Neural cell (in vitro differentiated cells): ENCODE measurements at regions not wholly inside any gene's neighbourhood (a gene's known extent, or its start where the extent isn't known, plus 50 kb on each side); places are given as distances from the start of the nearest gene placed in this dataset.

Experiments used
- H2AFZ ChIP-seq: fragments of 200-600, 300-800 bp; sonication (generic), shearing (Covaris generic); 2 replicates; pipeline ENCODE4 v1.6.0; 2014; ENCODE audit warnings: low read depth, mild to moderate bottlenecking, antibody characterized with exemption, low read length, moderate library complexity
- H3F3A ChIP-seq: fragments of 200-600 bp; shearing (Covaris generic); 2 replicates; pipeline ENCODE4 v1.6.1; 2016; ENCODE audit warnings: mild to moderate bottlenecking, moderate library complexity, mixed read lengths, antibody characterized with exemption, low read length; ENCODE audit not compliant: insufficient read depth, poor library complexity, severe bottlenecking
- H3K27ac ChIP-seq: fragments of 200-600, 300-800 bp; sonication (generic), shearing (Covaris generic); 2 replicates; pipeline ENCODE4 v1.5.1; 2014; ENCODE audit warnings: mild to moderate bottlenecking, low read length, moderate library complexity
- H3K27me3 ChIP-seq: fragments of 300-800, 200-600 bp; sonication (generic), shearing (Covaris generic); 2 replicates; pipeline ENCODE4 v1.6.0; 2014; ENCODE audit warnings: mild to moderate bottlenecking, low read depth, low read length, moderate library complexity; ENCODE audit not compliant: insufficient read depth
- H3K36me3 ChIP-seq: fragments of 300-800, 200-600 bp; sonication (generic), shearing (Covaris generic); 2 replicates; pipeline ENCODE4 v1.5.1; 2014; ENCODE audit warnings: mild to moderate bottlenecking, antibody characterized with exemption, low read length, moderate library complexity; ENCODE audit not compliant: insufficient read depth
- H3K4me2 ChIP-seq: fragments of 300-800, 200-600 bp; sonication (generic), shearing (Covaris generic); 2 replicates; pipeline ENCODE4 v1.6.0; 2014; ENCODE audit warnings: mild to moderate bottlenecking, low read length
- H3K4me3 ChIP-seq: fragments of 300-800, 200-600 bp; sonication (generic), shearing (Covaris generic); 2 replicates; pipeline ENCODE4 v1.5.1; 2014; ENCODE audit warnings: mild to moderate bottlenecking, low read length, moderate library complexity
- H3K79me2 ChIP-seq: fragments of 200-600 bp; shearing (Covaris generic); replicated peaks from 2 replicates; pipeline ENCODE4 v1.6.0; 2014; ENCODE audit warnings: mild to moderate bottlenecking, low read length, moderate library complexity; ENCODE audit not compliant: insufficient read depth
- H3K9ac ChIP-seq: fragments of 300-800, 200-600 bp; sonication (generic), shearing (Covaris generic); 2 replicates; pipeline ENCODE4 v1.6.1; 2016; ENCODE audit warnings: mild to moderate bottlenecking, low read length, mixed read lengths
- H3K9me2 ChIP-seq: fragments of 200-600 bp; shearing (Covaris generic); 2 replicates; pipeline ENCODE4 v1.6.1; 2016; ENCODE audit warnings: mild to moderate bottlenecking, low read length, mixed read lengths; ENCODE audit not compliant: insufficient read depth
- H3K9me3 ChIP-seq: fragments of 200-600, 300-800 bp; sonication (generic), shearing (Covaris generic); 2 replicates; pipeline ENCODE4 v1.6.1; 2016; ENCODE audit warnings: mild to moderate bottlenecking, mixed run types, low read length, moderate library complexity, mixed read lengths
- H4K20me1 ChIP-seq: fragments of 200-600 bp; shearing (Covaris generic); 2 replicates; pipeline ENCODE4 v1.6.1; 2016; ENCODE audit warnings: mild to moderate bottlenecking, mixed run types; ENCODE audit not compliant: insufficient read depth
- EP300 ChIP-seq: fragments of 450-650 bp; conservative IDR thresholded peaks from 2 replicates; pipeline ENCODE4 v1.6.1; 2014; ENCODE audit warnings: antibody characterized with exemption, mild to moderate bottlenecking, moderate library complexity; ENCODE audit not compliant: poor library complexity, severe bottlenecking
- EZH2 ChIP-seq: fragments of 200-600, 300-800 bp; shearing (Covaris generic), sonication (generic); IDR thresholded peaks from 2 replicates; pipeline ENCODE4 v1.6.1; 2014; ENCODE audit warnings: antibody characterized with exemption, low read length, borderline replicate concordance, mild to moderate bottlenecking; ENCODE audit not compliant: insufficient read depth, poor library complexity, severe bottlenecking
- MXI1 ChIP-seq: fragments of 450-650 bp; conservative IDR thresholded peaks from 2 replicates; pipeline ENCODE4 v1.6.1; 2014; ENCODE audit warnings: antibody characterized with exemption, mild to moderate bottlenecking; ENCODE audit not compliant: poor library complexity, severe bottlenecking
- POLR2AphosphoS5 ChIP-seq: IDR thresholded peaks from 2 replicates; pipeline ENCODE4 v1.6.1; 2012
- RAD21 ChIP-seq: fragments of 450-650 bp; conservative IDR thresholded peaks from 2 replicates; pipeline ENCODE4 v1.6.1; 2014; ENCODE audit warnings: antibody characterized with exemption, mild to moderate bottlenecking, moderate library complexity
- SMC3 ChIP-seq: fragments of 450-650 bp; conservative IDR thresholded peaks from 2 replicates; pipeline ENCODE4 v1.6.1; 2014; ENCODE audit warnings: antibody characterized with exemption, mild to moderate bottlenecking, moderate library complexity; ENCODE audit not compliant: poor library complexity
- TAF1 ChIP-seq: IDR thresholded peaks from 2 replicates; pipeline ENCODE4 v1.6.1; 2012; ENCODE audit warnings: low read depth
- TF ChIP-seq, protein P1 (sequence below): fragments of 450-650 bp; IDR thresholded peaks from 2 replicates; pipeline ENCODE4 v1.5.1; 2014; ENCODE audit warnings: antibody characterized with exemption, mild to moderate bottlenecking, moderate library complexity; ENCODE audit not compliant: poor library complexity, severe bottlenecking
- TF ChIP-seq, protein P2 (sequence below): IDR thresholded peaks from 2 replicates; pipeline ENCODE4 v1.6.1; 2012; ENCODE audit warnings: borderline replicate concordance

DNA sequence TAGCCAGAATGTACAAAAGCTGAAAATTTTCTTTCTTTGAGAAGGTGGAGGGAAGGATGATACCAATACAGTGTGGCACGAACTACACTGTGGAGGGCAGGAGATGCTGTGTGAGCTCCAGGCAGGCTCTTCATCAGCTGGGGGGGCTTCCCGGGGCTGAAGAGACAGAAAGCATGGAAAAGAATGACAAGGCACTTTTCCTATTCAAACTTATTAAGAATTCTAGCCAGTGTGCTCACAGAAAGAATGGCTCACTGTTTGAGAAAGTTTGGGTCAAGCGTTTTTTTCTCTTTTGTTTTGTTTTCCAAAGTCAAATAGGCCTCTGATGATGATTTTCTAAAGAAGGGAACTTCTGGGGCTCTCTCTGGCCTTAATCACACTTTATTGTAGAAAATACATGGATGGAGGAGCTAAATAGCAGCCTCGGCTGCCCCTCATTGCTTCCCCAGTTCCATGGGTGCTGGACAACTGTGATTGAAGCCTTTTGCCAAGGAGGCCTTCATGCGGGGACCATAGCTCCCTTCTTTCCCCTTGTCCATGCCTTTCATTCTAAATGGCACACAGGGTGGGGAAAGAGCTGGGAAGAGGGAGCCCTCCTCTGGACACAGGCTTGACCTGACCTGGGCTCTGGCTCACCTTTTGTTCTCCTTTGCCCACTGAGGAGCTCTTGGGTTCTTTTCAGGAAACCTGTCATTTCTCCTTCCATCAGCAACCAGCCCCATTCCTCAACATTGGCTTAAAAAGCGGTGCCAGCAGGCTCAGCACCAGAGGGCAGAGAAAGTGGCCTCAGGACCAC is 130.6 kb downstream of the TDRD15 start:
- no peaks in the 10 kb centered on the region for H3K79me2 ChIP-seq
- H3K36me3 ChIP-seq: no peaks in the 10 kb centered on the region
- H2AFZ ChIP-seq: no peak overlapping the region
- H3K27ac ChIP-seq: no peak overlapping the region
- no peaks in the 10 kb centered on the region for H3F3A ChIP-seq
- TF ChIP-seq RAD21 (no peak), EZH2 (no peak), SMC3 (no peak), POLR2AphosphoS5 (no peak), TAF1 (no peak), EP300 (no peak), MXI1 (no peak)
- TF ChIP-seq, protein P1, sequence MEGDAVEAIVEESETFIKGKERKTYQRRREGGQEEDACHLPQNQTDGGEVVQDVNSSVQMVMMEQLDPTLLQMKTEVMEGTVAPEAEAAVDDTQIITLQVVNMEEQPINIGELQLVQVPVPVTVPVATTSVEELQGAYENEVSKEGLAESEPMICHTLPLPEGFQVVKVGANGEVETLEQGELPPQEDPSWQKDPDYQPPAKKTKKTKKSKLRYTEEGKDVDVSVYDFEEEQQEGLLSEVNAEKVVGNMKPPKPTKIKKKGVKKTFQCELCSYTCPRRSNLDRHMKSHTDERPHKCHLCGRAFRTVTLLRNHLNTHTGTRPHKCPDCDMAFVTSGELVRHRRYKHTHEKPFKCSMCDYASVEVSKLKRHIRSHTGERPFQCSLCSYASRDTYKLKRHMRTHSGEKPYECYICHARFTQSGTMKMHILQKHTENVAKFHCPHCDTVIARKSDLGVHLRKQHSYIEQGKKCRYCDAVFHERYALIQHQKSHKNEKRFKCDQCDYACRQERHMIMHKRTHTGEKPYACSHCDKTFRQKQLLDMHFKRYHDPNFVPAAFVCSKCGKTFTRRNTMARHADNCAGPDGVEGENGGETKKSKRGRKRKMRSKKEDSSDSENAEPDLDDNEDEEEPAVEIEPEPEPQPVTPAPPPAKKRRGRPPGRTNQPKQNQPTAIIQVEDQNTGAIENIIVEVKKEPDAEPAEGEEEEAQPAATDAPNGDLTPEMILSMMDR: no peak
- TF ChIP-seq, protein P2, sequence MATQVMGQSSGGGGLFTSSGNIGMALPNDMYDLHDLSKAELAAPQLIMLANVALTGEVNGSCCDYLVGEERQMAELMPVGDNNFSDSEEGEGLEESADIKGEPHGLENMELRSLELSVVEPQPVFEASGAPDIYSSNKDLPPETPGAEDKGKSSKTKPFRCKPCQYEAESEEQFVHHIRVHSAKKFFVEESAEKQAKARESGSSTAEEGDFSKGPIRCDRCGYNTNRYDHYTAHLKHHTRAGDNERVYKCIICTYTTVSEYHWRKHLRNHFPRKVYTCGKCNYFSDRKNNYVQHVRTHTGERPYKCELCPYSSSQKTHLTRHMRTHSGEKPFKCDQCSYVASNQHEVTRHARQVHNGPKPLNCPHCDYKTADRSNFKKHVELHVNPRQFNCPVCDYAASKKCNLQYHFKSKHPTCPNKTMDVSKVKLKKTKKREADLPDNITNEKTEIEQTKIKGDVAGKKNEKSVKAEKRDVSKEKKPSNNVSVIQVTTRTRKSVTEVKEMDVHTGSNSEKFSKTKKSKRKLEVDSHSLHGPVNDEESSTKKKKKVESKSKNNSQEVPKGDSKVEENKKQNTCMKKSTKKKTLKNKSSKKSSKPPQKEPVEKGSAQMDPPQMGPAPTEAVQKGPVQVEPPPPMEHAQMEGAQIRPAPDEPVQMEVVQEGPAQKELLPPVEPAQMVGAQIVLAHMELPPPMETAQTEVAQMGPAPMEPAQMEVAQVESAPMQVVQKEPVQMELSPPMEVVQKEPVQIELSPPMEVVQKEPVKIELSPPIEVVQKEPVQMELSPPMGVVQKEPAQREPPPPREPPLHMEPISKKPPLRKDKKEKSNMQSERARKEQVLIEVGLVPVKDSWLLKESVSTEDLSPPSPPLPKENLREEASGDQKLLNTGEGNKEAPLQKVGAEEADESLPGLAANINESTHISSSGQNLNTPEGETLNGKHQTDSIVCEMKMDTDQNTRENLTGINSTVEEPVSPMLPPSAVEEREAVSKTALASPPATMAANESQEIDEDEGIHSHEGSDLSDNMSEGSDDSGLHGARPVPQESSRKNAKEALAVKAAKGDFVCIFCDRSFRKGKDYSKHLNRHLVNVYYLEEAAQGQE: no peak
- no peak overlapping the region for H3K4me2 ChIP-seq
- no peaks in the 10 kb centered on the region for H4K20me1 ChIP-seq
- no peaks in the 10 kb centered on the region for H3K9me2 ChIP-seq
- H3K4me3 ChIP-seq: no peak overlapping the region
- no peak overlapping the region for H3K9ac ChIP-seq
- no peaks in the 10 kb centered on the region for H3K9me3 ChIP-seq
- H3K27me3 ChIP-seq: no peaks in the 10 kb centered on the region

DNA sequence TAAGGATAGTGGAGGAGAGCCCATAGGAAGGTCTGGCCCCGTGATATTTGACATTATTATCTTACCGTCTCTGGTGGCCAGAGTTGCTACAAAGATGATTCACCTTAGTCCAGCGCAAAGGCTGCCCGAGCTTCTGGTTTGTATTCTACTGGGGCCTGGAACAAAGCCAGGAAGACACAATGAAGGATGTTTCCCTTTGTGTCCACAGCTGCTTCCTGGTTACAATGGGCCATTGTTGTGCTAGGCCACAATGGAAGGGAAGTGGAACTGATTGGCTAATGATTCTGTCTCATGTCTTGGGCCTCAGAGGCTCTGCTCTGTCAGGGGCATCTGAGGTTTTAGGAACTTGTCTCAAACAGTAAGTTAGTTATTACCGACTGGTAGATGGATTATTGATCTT is 132.2 kb downstream of the TDRD15 start:
- TF ChIP-seq RAD21: no peak
- TF ChIP-seq, protein P2: no peak
- TF ChIP-seq EZH2: no peak
- no peak for TF ChIP-seq EP300
- no peak for TF ChIP-seq MXI1
- TF ChIP-seq TAF1: no peak
- TF ChIP-seq, protein P1: no peak
- TF ChIP-seq POLR2AphosphoS5: no peak
- no peak for TF ChIP-seq SMC3
- no peaks in the 10 kb centered on the region for H3K36me3 ChIP-seq
- H3K27ac ChIP-seq: no peak overlapping the region

More for the DNA sequence above, 132.2 kb downstream of the TDRD15 start:
- Histone ChIP-seq H3K4me2 (no peak overlapping the region), H3K9me2 (no peaks in the 10 kb centered on the region), H3K79me2 (no peaks in the 10 kb centered on the region), H4K20me1 (no peaks in the 10 kb centered on the region), H3K9ac (no peak overlapping the region), H3K9me3 (no peaks in the 10 kb centered on the region), H3K27me3 (no peaks in the 10 kb centered on the region), H3K4me3 (no peak overlapping the region), H2AFZ (no peak overlapping the region), H3F3A (no peaks in the 10 kb centered on the region)
